Left colon (tissue), 2 donors: ENCODE measurements at regions not wholly inside any gene's neighbourhood (a gene's known extent, or its start where the extent isn't known, plus 50 kb on each side); places are given as distances from the start of the nearest gene placed in this dataset.
A peak's percentile ranks its signal among the peaks of the same experiment; 100 is the strongest.

ENCODE experiments used
- ATAC-seq: fragments of 200-7000 bp; cut with Tn5 transposase; one replicate; pipeline ENCODE4 v1.9.1; 2020; ENCODE audit warnings: mild to moderate bottlenecking, moderate library complexity
- DNase-seq, 2 donors: peaks; one replicate each; pipeline ENCODE4 v3.0.0-alpha.2; 2020
- intact Hi-C, 2 donors: fragments of 100-400 bp; cut with DNase I in 1 of 2; cut with micrococcal nuclease in 1 of 2; formaldehyde crosslinking; loops; one replicate each; pipeline versions ENCODE4 v1.11.2 to v1.14.0; 2022; cut with DNase I, micrococcal nuclease
- donor health status: DM: no; HTN: no; CAD: no.
- donor health status: DM: yes; HTN: yes; CAD: no.

GRCh38 chr10:88077977-88078376 lies 214.6 kb downstream of the PTEN start:
- intact Hi-C loops: no loop called here
- ATAC-seq (no peak), DNase-seq (no peak)

- intact Hi-C loops: no loop called here
- DNase-seq: no peak
- peak; percentile 69 for ATAC-seq
Measured at GRCh38 chr10:88080213-88080612, 216.8 kb downstream of the PTEN start.

- no peak for ATAC-seq
- DNase-seq: no peak
- intact Hi-C loops: no loop called here
Measured at GRCh38 chr10:88081457-88082054, 218.1 kb downstream of the PTEN start.

GRCh38 chr10:88082391-88082790 lies 219.0 kb downstream of the PTEN start:
- DNase-seq: no peak
- no peak for ATAC-seq
- intact Hi-C loops: no loop called here

GRCh38 chr10:88082806-88083596 lies 219.6 kb downstream of the PTEN start:
- intact Hi-C loops: no loop called here
- DNase-seq (no peak), ATAC-seq (no peak)

- intact Hi-C loops: no loop called here
- DNase-seq (no peak), ATAC-seq (no peak)
Measured at GRCh38 chr10:88083597-88083989, 220.2 kb downstream of the PTEN start.

GRCh38 chr10:88086187-88086960 lies 222.9 kb downstream of the PTEN start:
- ATAC-seq (no peak), DNase-seq (no peak)
- intact Hi-C loops: no loop called here

GRCh38 chr10:88088441-88089340 lies 225.3 kb downstream of the PTEN start:
- DNase-seq: no peak
- intact Hi-C loops: no loop called here
- ATAC-seq: no peak

- intact Hi-C loops: no loop called here
- no peak for DNase-seq
- ATAC-seq: peak; percentile 40
Measured at GRCh38 chr10:88089498-88089897, 226.1 kb downstream of the PTEN start.

- DNase-seq: no peak
- intact Hi-C loops: no loop called here
- no peak for ATAC-seq
Measured at GRCh38 chr10:88090568-88091214, 227.3 kb downstream of the PTEN start.

- intact Hi-C loops: no loop called here
- ATAC-seq: no peak
- DNase-seq: peak in 1 of 2 donors; percentile 21
Measured at GRCh38 chr10:88091490-88092061, 228.2 kb downstream of the PTEN start.

GRCh38 chr10:88092265-88092664 lies 228.8 kb downstream of the PTEN start:
- DNase-seq (no peak), ATAC-seq (no peak)
- intact Hi-C loops: no loop called here

GRCh38 chr10:88092973-88093372 lies 229.5 kb downstream of the PTEN start:
- DNase-seq: no peak
- ATAC-seq: no peak
- intact Hi-C loops: no loop called here

- intact Hi-C loops: no loop called here
- DNase-seq (no peak), ATAC-seq (no peak)
Measured at GRCh38 chr10:88094795-88095194, 231.4 kb downstream of the PTEN start.

- peak; percentile 24 for ATAC-seq
- intact Hi-C loops: no loop called here
- DNase-seq: no peak
Measured at GRCh38 chr10:88095223-88095721, 231.8 kb downstream of the PTEN start.

- DNase-seq (no peak), ATAC-seq (peak; percentile 50)
- intact Hi-C loops: no loop called here
Measured at GRCh38 chr10:88095778-88096431, 232.5 kb downstream of the PTEN start.

GRCh38 chr10:88097092-88097516 lies 233.7 kb downstream of the PTEN start:
- no peak for DNase-seq
- intact Hi-C loops: no loop called here
- ATAC-seq: no peak

- DNase-seq: no peak
- no peak for ATAC-seq
- intact Hi-C loops: no loop called here
Measured at GRCh38 chr10:88097536-88097935, 234.1 kb downstream of the PTEN start.
